ENCODE measurements at regions not wholly inside any gene's neighbourhood (a gene's known extent, or its start where the extent isn't known, plus 50 kb on each side); places are given as distances from the start of the nearest gene placed in this dataset.

DNA sequence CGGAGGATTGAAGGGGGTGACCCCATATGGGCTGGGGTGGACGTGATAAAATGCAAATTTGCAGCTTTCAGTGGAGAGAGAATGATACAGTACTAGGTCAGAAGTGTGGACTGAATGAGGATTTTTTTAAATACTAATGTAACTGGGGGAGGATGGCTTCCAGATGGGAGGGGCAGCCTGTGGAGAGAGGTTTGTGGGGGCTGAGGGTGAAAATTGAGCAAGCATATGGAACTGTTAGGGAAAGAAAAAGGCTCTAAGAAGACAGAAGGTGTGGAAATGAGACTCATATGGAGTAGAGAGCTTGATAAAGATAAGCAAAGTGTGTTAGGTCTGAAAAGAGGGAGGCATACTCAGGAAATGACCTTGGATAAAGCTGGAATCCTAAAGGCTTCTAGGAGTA, 926.4 kb downstream of the IGSF11 start:
- 76% methylated on average over 2 of the region's 2 CpGs for WGBS
- Histone ChIP-seq H3K4me1 (replicated peaks) (no peaks in the 10 kb centered on the region), H3K9me3 (no peaks in the 10 kb centered on the region), H3K36me3 (no peaks in the 10 kb centered on the region), H3K27me3 (replicated peaks; ENCODE audit: insufficient read depth) (no peaks in the 10 kb centered on the region), H3K4me3 (no peak overlapping the region), H3K27ac (no peak overlapping the region)
- no peak for TF ChIP-seq POLR2A (IDR thresholded peaks at IDR 0.05)
- TF ChIP-seq, protein P1, sequence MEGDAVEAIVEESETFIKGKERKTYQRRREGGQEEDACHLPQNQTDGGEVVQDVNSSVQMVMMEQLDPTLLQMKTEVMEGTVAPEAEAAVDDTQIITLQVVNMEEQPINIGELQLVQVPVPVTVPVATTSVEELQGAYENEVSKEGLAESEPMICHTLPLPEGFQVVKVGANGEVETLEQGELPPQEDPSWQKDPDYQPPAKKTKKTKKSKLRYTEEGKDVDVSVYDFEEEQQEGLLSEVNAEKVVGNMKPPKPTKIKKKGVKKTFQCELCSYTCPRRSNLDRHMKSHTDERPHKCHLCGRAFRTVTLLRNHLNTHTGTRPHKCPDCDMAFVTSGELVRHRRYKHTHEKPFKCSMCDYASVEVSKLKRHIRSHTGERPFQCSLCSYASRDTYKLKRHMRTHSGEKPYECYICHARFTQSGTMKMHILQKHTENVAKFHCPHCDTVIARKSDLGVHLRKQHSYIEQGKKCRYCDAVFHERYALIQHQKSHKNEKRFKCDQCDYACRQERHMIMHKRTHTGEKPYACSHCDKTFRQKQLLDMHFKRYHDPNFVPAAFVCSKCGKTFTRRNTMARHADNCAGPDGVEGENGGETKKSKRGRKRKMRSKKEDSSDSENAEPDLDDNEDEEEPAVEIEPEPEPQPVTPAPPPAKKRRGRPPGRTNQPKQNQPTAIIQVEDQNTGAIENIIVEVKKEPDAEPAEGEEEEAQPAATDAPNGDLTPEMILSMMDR (IDR thresholded peaks at IDR 0.05), result no peak
- no peak for TF ChIP-seq POLR2AphosphoS5 (IDR thresholded peaks at IDR 0.05)
- intact Hi-C loops (cut with DNase I), result no loop called here
- no peak for DNase-seq (ENCODE audit: low spot score)

DNA sequence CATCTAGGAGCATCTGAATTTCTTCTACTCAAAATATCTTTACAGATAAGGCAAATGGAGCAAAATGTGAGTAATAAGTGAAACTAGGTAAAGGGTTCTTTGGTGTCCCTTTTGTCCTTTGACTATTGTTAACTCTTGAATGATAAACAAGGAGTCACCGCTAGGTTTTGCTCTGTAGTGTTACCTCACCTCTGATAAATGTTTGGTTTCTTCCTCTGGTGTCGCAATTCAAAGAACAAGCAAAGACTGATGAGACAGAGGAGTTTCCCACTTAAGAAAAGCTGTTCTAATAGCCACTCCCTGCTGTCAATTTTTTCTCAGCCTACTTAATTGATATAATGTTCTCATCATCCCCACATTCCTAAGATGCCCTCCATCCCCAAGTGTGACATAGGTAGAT, 925.9 kb downstream of the IGSF11 start:
- DNase-seq (ENCODE audit: low spot score), result no peak
- H3K36me3 ChIP-seq, result no peaks in the 10 kb centered on the region
- no peak overlapping the region for H3K4me3 ChIP-seq
- no peaks in the 10 kb centered on the region for H3K27me3 ChIP-seq (replicated peaks; ENCODE audit: insufficient read depth)
- TF ChIP-seq, protein P1 (IDR thresholded peaks at IDR 0.05), result no peak
- no peak for TF ChIP-seq POLR2A (IDR thresholded peaks at IDR 0.05)
- TF ChIP-seq POLR2AphosphoS5 (IDR thresholded peaks at IDR 0.05), result no peak
- no peak overlapping the region for H3K27ac ChIP-seq
- intact Hi-C loops (cut with DNase I), result no loop called here
- no peaks in the 10 kb centered on the region for H3K9me3 ChIP-seq
- H3K4me1 ChIP-seq (replicated peaks), result no peaks in the 10 kb centered on the region
- WGBS, result 70% methylated on average over 2 of the region's 2 CpGs

DNA sequence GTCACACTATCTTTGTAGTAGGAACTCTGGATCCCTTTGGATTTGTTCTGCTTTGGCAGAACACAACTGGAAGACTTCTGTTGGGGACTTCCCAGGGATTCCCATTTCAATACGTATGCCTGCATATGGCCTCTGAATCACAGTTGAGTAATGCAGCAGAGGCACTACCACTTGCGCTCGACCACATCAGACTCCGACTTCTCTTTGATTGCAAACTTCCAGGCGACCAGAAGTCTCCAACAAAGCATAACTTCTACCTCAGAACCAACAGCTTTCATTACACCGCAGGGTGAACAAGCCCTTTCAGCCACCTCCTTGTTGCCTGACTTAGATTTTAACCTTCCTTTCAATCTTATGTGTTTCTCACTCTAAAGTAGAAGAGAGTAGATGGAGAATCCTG, 924.4 kb downstream of the IGSF11 start:
- no peak overlapping the region for H3K4me3 ChIP-seq
- no peaks in the 10 kb centered on the region for H3K36me3 ChIP-seq
- DNase-seq (ENCODE audit: low spot score), result no peak
- TF ChIP-seq POLR2AphosphoS5 (IDR thresholded peaks at IDR 0.05), result no peak
- TF ChIP-seq, protein P1 (IDR thresholded peaks at IDR 0.05), result no peak
- no peak for TF ChIP-seq POLR2A (IDR thresholded peaks at IDR 0.05)
- intact Hi-C loops (cut with DNase I), result no loop called here
- 88% methylated on average over 6 of the region's 6 CpGs for WGBS
- no peaks in the 10 kb centered on the region for H3K27me3 ChIP-seq (replicated peaks; ENCODE audit: insufficient read depth)
- no peaks in the 10 kb centered on the region for H3K9me3 ChIP-seq
- no peaks in the 10 kb centered on the region for H3K4me1 ChIP-seq (replicated peaks)
- H3K27ac ChIP-seq, result no peak overlapping the region

DNA sequence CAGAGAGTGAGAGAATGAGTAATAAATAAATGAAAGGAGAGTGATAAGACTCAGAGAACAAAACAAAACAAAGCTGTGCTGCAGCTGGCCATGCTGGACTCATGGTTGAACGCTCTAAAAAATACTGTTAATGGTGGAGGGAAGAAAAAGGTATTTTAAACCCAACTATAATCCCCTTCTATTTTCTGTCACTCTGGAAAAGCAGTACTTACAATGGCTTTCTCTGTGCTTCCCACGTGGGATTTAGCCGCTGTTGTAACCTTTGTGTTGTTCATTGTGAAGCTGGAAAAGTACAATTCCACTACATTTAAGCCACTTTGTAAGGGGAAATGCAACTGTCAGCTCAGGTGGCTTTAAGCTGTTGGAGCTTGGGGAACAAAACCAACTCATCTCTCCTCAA, 917.7 kb downstream of the IGSF11 start:
- no peaks in the 10 kb centered on the region for H3K36me3 ChIP-seq

DNA sequence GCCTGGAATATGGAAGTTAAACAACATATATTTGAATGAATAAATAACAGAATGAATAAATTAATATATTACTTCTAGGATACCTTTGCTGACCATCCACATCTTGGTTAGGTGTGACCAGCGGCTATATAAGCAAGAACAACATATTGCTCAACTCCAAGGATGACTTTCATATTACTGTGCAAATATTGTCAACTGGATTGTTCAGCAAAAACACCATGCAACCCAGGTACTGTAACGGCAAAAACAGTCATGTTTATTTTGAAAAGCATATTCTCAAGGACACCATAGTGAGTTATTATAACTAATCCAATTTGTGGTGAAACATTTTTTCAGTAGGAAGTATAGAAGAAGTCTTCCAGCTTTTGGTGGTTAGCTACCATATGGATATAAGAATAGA, 907.9 kb downstream of the IGSF11 start:
- no peaks in the 10 kb centered on the region for H3K4me1 ChIP-seq (replicated peaks)
- H3K36me3 ChIP-seq, result no peaks in the 10 kb centered on the region
- intact Hi-C loops (cut with DNase I), result no loop called here
- no peaks in the 10 kb centered on the region for H3K27me3 ChIP-seq (replicated peaks; ENCODE audit: insufficient read depth)
- no peaks in the 10 kb centered on the region for H3K9me3 ChIP-seq
- H3K27ac ChIP-seq, result no peak overlapping the region
- H3K4me3 ChIP-seq, result no peak overlapping the region
- WGBS, result 88% methylated on average over 2 of the region's 2 CpGs
- no peak for DNase-seq (ENCODE audit: low spot score)
- TF ChIP-seq, protein P1 (IDR thresholded peaks at IDR 0.05), result no peak
- TF ChIP-seq POLR2AphosphoS5 (IDR thresholded peaks at IDR 0.05) (no peak), POLR2A (IDR thresholded peaks at IDR 0.05) (no peak)

More for the DNA sequence above, 917.7 kb downstream of the IGSF11 start:
- no peaks in the 10 kb centered on the region for H3K4me1 ChIP-seq (replicated peaks)
- no peaks in the 10 kb centered on the region for H3K27me3 ChIP-seq (replicated peaks; ENCODE audit: insufficient read depth)
- no peaks in the 10 kb centered on the region for H3K9me3 ChIP-seq
- DNase-seq (ENCODE audit: low spot score), result no peak
- TF ChIP-seq, protein P1 (IDR thresholded peaks at IDR 0.05), result no peak
- TF ChIP-seq POLR2AphosphoS5 (IDR thresholded peaks at IDR 0.05), result no peak
- TF ChIP-seq POLR2A (IDR thresholded peaks at IDR 0.05), result no peak
- no peak overlapping the region for H3K4me3 ChIP-seq
- intact Hi-C loops (cut with DNase I), result no loop called here
- no peak overlapping the region for H3K27ac ChIP-seq
- 56% methylated on average over 3 of the region's 3 CpGs for WGBS

Data from prostate gland (tissue), 2 donors.